ENCODE measurements at regions not wholly inside any gene's neighbourhood (a gene's known extent, or its start where the extent isn't known, plus 50 kb on each side); places are given as distances from the start of the nearest gene placed in this dataset.

- TF ChIP-seq CTCF (IDR thresholded peaks at IDR 0.05; ENCODE audit: low read length) = no peak
- no peak for TF ChIP-seq EZH2 (optimal IDR thresholded peaks at IDR 0.05; ENCODE audit: low read depth, low read length)
- no peak for TF ChIP-seq EZH2phosphoT487 (IDR thresholded peaks at IDR 0.05; ENCODE audit: low read length)
Measured at GRCh38 chr16:60214311-60214710, 1480.2 kb upstream of the GOT2 start.
